ENCODE measurements at regions not wholly inside any gene's neighbourhood (a gene's known extent, or its start where the extent isn't known, plus 50 kb on each side); places are given as distances from the start of the nearest gene placed in this dataset.

- DNase-seq = no peak
These were observed 434.4 kb upstream of the NBEA start for GRCh38 chr13:34507630-34508029.

- no peak for DNase-seq
These were observed 429.3 kb upstream of the NBEA start for GRCh38 chr13:34512817-34513216.

GRCh38 chr13:34513526-34513925, 428.5 kb upstream of the NBEA start:
- no peak for DNase-seq

GRCh38 chr13:34515201-34515600, 426.9 kb upstream of the NBEA start:
- DNase-seq = no peak

- no peak for DNase-seq
These were observed 420.9 kb upstream of the NBEA start for GRCh38 chr13:34521171-34521570.

GRCh38 chr13:34522808-34523207, 419.3 kb upstream of the NBEA start:
- no peak for DNase-seq

GRCh38 chr13:34523406-34523805, 418.7 kb upstream of the NBEA start:
- DNase-seq = no peak

- DNase-seq = no peak
These were observed 408.1 kb upstream of the NBEA start for GRCh38 chr13:34533941-34534340.

- no peak for DNase-seq
These were observed 399.7 kb upstream of the NBEA start for GRCh38 chr13:34542321-34542720.

GRCh38 chr13:34543836-34544235, 398.2 kb upstream of the NBEA start:
- DNase-seq = no peak

GRCh38 chr13:34545461-34545860, 396.6 kb upstream of the NBEA start:
- DNase-seq = no peak

GRCh38 chr13:34546344-34547250, 395.5 kb upstream of the NBEA start:
- DNase-seq = no peak

GRCh38 chr13:34547929-34548328, 394.1 kb upstream of the NBEA start:
- no peak for DNase-seq

- DNase-seq = no peak
These were observed 388.7 kb upstream of the NBEA start for GRCh38 chr13:34553376-34553775.

GRCh38 chr13:34555988-34556387, 386.1 kb upstream of the NBEA start:
- no peak for DNase-seq

- DNase-seq = no peak
These were observed 381.0 kb upstream of the NBEA start for GRCh38 chr13:34561033-34561432.

- DNase-seq = no peak
These were observed 374.5 kb upstream of the NBEA start for GRCh38 chr13:34567597-34567996.

GRCh38 chr13:34570698-34571353, 371.2 kb upstream of the NBEA start:
- no peak for DNase-seq

GRCh38 chr13:34571716-34572115, 370.4 kb upstream of the NBEA start:
- no peak for DNase-seq

- no peak for DNase-seq
These were observed 365.0 kb upstream of the NBEA start for GRCh38 chr13:34577051-34577450.

GRCh38 chr13:34578471-34578870, 363.6 kb upstream of the NBEA start:
- no peak for DNase-seq

- no peak for DNase-seq
These were observed 363.2 kb upstream of the NBEA start for GRCh38 chr13:34578917-34579316.

- no peak for DNase-seq
These were observed 358.9 kb upstream of the NBEA start for GRCh38 chr13:34583181-34583580.

GRCh38 chr13:34587576-34587975, 354.5 kb upstream of the NBEA start:
- DNase-seq = no peak

Measured in retina (tissue), 1 donor.